Left ventricle myocardium superior (tissue), 1 donor: ENCODE measurements at regions not wholly inside any gene's neighbourhood (a gene's known extent, or its start where the extent isn't known, plus 50 kb on each side); places are given as distances from the start of the nearest gene placed in this dataset.
A peak's percentile ranks its signal among the peaks of the same experiment; 100 is the strongest.

Experiments used
- ATAC-seq: fragments of 200-7000 bp; cut with Tn5 transposase; one replicate; pipeline ENCODE4 v1.9.1; 2020; ENCODE audit warnings: mild to moderate bottlenecking, moderate library complexity
- DNase-seq: peaks from one replicate; pipeline ENCODE4 v3.0.0-alpha.2; 2020
- intact Hi-C: fragments of 100-400 bp; cut with micrococcal nuclease; formaldehyde crosslinking; loops from one replicate; pipeline ENCODE4 v1.11.0; 2022
- donor health status: DM: no; HTN: yes; CAD: no; lungs with severe emphysema.

GRCh38 chr20:10935658-10936402 is 262.0 kb upstream of the JAG1 start:
- ATAC-seq (peak; percentile 60), DNase-seq (no peak)
- intact Hi-C loops, result no loop called here

GRCh38 chr20:10936786-10937185 is 263.0 kb upstream of the JAG1 start:
- intact Hi-C loops, result no loop called here
- ATAC-seq (no peak), DNase-seq (no peak)

GRCh38 chr20:10939331-10939941 is 265.6 kb upstream of the JAG1 start:
- intact Hi-C loops, result no loop called here
- DNase-seq, result no peak
- no peak for ATAC-seq

- intact Hi-C loops, result no loop called here
- DNase-seq (no peak), ATAC-seq (no peak)
These were observed 267.1 kb upstream of the JAG1 start for GRCh38 chr20:10940941-10941340.

- no peak for ATAC-seq
- no peak for DNase-seq
- intact Hi-C loops, result no loop called here
These were observed 270.0 kb upstream of the JAG1 start for GRCh38 chr20:10943686-10944265.

GRCh38 chr20:10946124-10946880 is 272.5 kb upstream of the JAG1 start:
- DNase-seq (no peak), ATAC-seq (no peak)
- intact Hi-C loops, result no loop called here

- ATAC-seq, result no peak
- intact Hi-C loops, result no loop called here
These were observed 273.9 kb upstream of the JAG1 start for GRCh38 chr20:10947726-10948125.

GRCh38 chr20:10949930-10950783 is 276.4 kb upstream of the JAG1 start:
- intact Hi-C loops, result no loop called here
- no peak for DNase-seq
- ATAC-seq, result no peak

More at GRCh38 chr20:10947726-10948125, 273.9 kb upstream of the JAG1 start:
- no peak for DNase-seq

GRCh38 chr20:10951216-10951615 is 277.4 kb upstream of the JAG1 start:
- intact Hi-C loops, result no loop called here
- DNase-seq (no peak), ATAC-seq (no peak)

- intact Hi-C loops, result no loop called here
- DNase-seq, result no peak
- no peak for ATAC-seq
These were observed 278.1 kb upstream of the JAG1 start for GRCh38 chr20:10951904-10952303.

- intact Hi-C loops, result no loop called here
- DNase-seq, result no peak
- no peak for ATAC-seq
These were observed 279.6 kb upstream of the JAG1 start for GRCh38 chr20:10953437-10953836.

- DNase-seq (no peak), ATAC-seq (no peak)
- intact Hi-C loops, result no loop called here
These were observed 280.5 kb upstream of the JAG1 start for GRCh38 chr20:10954137-10954840.

- ATAC-seq, result no peak
- no peak for DNase-seq
- intact Hi-C loops, result no loop called here
These were observed 281.2 kb upstream of the JAG1 start for GRCh38 chr20:10954908-10955580.

- ATAC-seq (no peak), DNase-seq (no peak)
- intact Hi-C loops, result no loop called here
These were observed 284.5 kb upstream of the JAG1 start for GRCh38 chr20:10958279-10958678.

GRCh38 chr20:10960416-10960815 is 286.6 kb upstream of the JAG1 start:
- intact Hi-C loops, result no loop called here

GRCh38 chr20:10961651-10962288 is 288.0 kb upstream of the JAG1 start:
- intact Hi-C loops, result no loop called here
- ATAC-seq (no peak), DNase-seq (no peak)

More at GRCh38 chr20:10960416-10960815, 286.6 kb upstream of the JAG1 start:
- ATAC-seq (no peak), DNase-seq (no peak)

- intact Hi-C loops, result no loop called here
- no peak for ATAC-seq
- no peak for DNase-seq
These were observed 289.1 kb upstream of the JAG1 start for GRCh38 chr20:10962937-10963336.
